ENCODE measurements at regions not wholly inside any gene's neighbourhood (a gene's known extent, or its start where the extent isn't known, plus 50 kb on each side); places are given as distances from the start of the nearest gene placed in this dataset.
"Not testable (repeated sequence)": the region's sequence is repeated elsewhere in the genome, so short reads cannot be mapped to it uniquely, and the experiment has no call there.

GRCh38 chr18:14963246-14963645, 215.3 kb downstream of the ANKRD30B start:
- no peak for DNase-seq (ENCODE audit: low spot score)

DNA sequence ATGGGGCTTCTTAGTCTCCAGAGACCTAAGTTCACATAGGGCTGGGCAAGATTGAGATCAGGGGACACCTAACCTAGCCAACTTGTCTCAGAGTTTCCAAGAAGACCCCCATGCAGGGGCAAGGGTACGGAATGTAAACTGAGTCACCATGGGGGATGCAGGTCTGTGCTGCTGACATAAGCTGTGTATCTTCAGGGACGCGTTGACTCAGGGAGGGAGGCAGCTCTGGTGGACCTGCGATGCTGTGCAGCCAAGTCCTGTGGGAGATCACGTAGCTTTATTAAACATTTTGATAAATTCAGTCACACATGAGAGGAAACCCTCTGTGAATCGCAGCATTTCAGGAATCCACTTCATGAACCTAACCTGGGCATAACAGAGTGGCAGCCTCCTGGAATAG, 216.0 kb downstream of the ANKRD30B start:
- DNase-seq (ENCODE audit: low spot score), result no peak

DNA sequence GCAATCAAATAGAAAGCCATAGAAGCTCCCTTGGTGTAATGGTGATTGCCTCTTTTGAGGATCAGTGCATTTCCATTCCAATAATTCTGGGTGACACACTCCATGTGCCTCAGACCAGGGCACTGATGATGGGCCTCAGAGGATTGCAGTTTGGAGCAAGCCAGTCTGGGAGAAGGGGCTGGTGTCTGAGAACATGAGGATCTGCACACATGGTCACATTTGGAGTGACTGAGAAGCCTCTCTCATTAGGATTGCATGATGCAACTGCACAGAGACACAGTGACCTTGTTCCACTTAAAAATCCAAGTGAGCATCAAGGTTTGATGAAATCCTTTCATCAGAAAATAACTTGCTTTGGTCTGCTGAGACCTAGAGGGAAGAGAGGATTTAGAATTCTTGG, 216.4 kb downstream of the ANKRD30B start:
- DNase-seq (ENCODE audit: low spot score), result no peak

DNA sequence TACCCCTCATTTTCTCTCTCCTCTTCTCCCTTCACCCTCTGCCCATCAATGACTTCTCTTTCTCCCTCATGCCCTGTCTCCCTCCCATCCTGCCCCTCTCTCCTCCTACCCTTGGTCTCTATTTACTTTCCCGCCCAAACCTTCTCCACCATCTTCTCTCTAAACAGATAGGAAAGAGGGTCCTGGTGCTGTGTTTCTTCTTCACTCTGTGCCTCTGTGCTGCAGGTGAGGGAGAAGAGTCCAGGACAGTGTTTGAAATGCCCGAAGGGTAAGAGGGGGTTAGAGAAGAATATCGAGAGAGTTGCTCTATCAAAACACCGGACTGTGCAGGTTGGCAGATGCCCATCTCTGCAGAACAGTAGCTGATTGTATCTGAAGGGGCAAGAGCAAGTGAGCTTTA, 217.0 kb downstream of the ANKRD30B start:
- not testable (repeated sequence) for DNase-seq (ENCODE audit: low spot score)

- DNase-seq (ENCODE audit: low spot score), result no peak
Observed at GRCh38 chr18:14965553-14965952, 217.6 kb downstream of the ANKRD30B start.

- not testable (repeated sequence) for DNase-seq (ENCODE audit: low spot score)
Observed at GRCh38 chr18:14967246-14967645, 219.3 kb downstream of the ANKRD30B start.

GRCh38 chr18:14969500-14969899, 221.5 kb downstream of the ANKRD30B start:
- DNase-seq (ENCODE audit: low spot score), result no peak

DNA sequence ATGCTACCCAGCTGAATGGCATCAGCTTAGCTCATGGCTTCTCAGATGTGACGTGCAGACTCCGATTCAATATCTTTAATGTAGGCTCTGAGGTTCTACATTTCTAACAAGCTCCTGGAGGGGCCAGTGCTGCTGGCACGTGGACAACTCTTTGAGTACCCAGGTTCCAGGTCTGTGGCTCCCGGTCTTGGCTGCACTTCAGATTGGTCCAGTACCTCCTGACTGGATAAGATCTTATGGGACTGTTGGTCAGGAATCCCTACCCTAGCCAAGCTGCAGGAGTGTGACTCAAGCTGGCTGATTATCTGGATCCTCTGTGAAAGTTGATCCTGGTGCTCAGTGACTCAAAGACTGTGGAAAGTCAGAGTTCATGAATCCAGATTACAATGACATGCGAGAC, 222.1 kb downstream of the ANKRD30B start:
- DNase-seq (ENCODE audit: low spot score), result no peak

DNA sequence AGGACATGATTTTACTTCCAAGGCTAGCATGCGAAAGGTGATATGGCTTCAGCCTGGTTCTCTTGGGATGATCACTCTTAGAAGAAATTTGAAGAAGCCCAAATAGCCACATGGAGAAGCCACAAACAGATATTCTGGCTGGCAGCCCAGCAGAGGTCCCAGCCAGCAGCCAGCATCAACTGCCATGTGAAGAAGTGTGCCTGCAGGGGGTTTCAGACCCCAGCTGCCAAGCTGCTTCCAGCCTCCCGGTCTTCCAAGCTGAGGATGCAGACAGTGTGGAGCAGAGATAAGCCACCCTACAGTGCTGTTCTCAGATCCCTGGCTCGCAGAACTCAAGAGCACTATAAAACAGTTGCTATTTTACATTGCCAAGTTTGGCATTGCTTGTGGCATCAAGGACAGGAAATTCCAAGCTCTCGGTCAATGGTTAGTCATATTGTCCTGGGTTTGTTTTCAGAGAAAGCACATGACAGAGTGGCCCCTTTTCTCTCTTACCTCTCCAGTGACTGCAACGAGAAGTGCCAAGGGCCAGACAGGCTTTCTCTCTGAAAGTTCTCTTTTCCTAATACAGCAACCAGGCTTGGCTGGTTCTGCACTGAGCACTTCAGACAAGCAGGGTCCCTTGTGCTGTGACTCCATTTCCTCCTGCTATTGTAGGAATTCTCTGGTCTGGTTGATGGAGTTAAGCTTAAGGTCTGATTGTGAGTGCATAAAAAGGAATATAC, 223.7 kb downstream of the ANKRD30B start:
- DNase-seq (ENCODE audit: low spot score), result peak; percentile 19

DNA sequence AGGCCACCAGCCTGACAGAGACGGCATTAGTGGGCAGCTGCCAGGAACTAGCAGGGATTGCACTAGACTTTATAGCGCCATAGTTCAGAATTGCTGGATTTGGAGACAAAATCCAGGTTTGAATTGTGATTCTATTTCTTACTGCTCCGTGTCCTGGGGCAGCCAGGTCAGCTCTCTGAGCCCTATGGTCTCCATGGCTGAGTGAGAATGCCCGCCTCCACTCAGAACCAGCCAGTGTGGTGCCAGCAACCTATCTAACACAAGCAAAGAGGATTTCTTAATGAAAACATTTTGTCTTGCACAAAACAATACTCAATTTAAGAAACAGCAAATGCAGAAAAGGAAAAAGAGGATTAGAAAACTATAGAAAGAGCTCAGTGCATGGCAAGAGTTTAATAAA, 225.4 kb downstream of the ANKRD30B start:
- not testable (repeated sequence) for DNase-seq (ENCODE audit: low spot score)

GRCh38 chr18:14974088-14974487, 226.1 kb downstream of the ANKRD30B start:
- DNase-seq (ENCODE audit: low spot score), result no peak

GRCh38 chr18:14974576-14974975, 226.6 kb downstream of the ANKRD30B start:
- DNase-seq (ENCODE audit: low spot score), result no peak

DNA sequence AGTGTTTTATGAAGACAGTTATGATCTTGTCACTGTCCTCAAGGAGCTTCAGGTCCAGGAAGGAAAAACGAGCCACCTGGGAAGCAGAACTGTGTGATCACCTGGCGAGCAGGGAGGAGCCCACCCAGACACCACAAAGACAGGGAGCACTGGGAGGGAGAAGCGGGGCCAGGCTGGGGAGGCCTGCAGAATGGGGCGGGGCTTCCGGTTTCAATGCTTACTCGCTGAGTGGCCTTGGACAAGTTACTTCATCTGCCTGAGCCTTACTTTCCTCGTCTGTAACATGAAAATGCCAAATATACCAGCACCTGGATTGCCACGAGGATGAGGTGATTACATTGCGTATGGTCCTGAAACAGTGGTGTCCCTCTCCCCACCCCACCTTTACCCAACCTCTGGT, 227.5 kb downstream of the ANKRD30B start:
- no peak for DNase-seq (ENCODE audit: low spot score)

GRCh38 chr18:14976736-14977430, 228.9 kb downstream of the ANKRD30B start:
- DNase-seq (ENCODE audit: low spot score), result no peak

DNA sequence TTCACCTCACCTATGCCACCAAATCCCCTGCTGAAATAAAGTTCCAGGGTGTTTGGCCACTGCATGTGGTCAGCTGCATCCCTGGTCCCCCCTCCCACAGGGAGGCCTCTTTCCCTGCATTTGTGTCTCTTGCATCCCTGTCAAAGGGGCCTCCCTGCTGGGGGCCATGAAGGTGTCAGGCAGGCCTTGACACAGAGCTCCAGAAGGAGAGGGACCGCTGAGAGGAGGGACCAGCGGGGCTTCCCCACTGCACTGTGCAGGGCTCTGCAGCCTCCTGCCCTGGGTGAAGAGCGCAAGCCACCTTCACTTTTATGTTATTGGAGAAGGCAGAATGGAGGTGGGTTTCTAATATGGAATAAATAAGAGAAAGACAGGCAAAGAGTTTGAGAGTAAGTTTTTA, 230.2 kb downstream of the ANKRD30B start:
- DNase-seq (ENCODE audit: low spot score), result no peak

DNA sequence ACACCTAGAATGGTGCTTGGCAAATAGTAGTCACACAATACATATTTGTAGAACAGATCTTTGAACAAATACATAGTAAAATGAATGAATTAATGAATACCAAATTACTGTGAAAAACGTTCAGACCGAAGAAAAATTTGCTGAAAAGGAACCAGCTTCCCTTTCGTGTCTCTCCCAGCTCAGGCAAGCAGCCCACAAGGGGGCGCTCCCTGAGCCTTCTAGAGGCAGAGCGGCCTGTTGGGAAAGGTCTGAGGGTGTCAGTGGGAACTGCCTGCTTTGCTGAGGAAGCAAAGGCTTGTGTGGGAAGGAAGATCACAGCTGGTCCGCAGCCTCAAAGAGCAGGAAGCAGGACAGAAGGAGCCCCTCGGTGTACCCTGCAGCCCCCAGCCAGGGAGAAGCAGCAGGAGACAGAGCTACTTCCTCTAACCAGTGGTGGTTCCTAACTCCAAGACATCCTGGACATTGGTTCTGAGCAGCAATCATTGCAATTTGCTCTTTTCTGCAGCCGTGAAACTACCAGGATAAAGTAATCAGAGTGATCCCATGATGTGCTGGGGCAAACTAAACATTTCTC, 231.1 kb downstream of the ANKRD30B start:
- no peak for DNase-seq (ENCODE audit: low spot score)

DNA sequence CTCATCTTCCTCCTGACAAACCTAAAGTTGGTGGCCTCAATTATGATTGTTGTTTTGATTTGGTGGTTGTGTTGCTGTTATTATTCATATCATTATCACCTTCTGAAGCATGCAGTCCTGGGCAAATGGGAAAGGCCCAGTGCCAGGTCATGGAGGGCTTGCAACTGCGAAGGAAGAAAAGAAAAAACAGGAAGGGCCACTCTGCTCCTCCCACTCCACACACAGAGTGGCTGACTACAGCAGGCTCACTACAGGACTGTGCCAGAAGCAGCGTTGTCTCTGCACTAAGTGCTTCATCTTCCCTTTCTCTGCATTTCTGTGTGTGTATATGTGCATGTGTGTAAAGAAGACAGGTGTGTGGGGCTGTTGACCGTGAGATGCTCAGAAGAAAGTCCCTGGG, 231.9 kb downstream of the ANKRD30B start:
- no peak for DNase-seq (ENCODE audit: low spot score)

GRCh38 chr18:14984531-14984930, 236.6 kb downstream of the ANKRD30B start:
- not testable (repeated sequence) for DNase-seq (ENCODE audit: low spot score)

DNA sequence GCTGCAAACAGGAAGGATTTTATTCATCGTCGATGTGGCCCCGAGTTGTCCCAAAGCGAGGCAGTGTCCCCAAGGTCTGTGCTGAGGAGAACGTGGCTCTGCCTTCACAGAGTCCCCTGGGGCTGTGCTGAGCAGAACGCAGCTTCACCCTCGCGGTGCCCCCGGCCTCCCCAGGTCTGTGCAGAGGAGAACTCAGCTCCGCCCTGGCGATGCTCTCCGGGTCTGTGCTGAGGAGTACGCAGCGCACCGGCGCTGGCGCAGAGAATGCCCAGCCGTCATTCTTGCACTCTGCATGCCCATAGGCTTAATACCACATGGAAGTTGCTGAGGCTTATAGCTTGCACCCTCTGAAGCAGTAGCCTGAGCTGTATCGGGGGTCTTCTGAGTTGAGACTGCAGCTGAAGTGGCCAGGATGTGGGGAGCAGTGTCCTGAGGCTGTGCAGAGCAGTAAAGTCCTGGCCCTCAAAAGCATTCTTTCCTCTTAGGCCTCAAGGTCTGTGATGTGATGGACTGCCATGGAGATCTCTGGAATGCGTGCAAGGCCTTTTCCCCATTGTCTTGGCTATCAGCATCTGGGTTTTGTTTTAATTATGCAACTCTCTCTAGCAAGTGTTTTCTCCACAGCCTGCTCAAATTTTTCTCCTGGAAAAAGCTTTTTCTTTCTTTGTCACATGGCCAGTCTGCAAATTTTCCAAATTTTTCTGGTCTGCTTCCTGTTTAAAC, 237.5 kb downstream of the ANKRD30B start:
- DNase-seq (ENCODE audit: low spot score), result not testable (repeated sequence)

DNA sequence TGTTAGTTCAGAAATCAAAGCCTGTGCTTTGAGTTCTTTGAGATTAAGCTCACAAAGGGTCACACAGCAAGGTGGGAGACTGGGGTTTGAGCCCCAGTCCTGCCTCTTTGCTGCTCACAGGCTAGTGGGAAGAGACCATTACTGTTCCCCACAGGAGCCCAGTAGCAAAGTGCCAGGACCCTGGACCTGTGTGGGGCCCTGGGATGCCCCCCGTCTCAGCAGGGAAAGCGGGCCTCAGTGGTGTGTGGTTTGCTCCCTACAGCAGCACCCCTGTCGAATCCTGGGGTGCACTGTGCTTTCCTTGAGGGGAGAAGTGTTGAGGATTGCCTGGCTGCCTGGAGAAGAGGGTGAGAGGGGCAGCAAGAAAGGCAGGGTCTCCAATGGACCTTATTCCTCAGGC, 239.4 kb downstream of the ANKRD30B start:
- not testable (repeated sequence) for DNase-seq (ENCODE audit: low spot score)

DNA sequence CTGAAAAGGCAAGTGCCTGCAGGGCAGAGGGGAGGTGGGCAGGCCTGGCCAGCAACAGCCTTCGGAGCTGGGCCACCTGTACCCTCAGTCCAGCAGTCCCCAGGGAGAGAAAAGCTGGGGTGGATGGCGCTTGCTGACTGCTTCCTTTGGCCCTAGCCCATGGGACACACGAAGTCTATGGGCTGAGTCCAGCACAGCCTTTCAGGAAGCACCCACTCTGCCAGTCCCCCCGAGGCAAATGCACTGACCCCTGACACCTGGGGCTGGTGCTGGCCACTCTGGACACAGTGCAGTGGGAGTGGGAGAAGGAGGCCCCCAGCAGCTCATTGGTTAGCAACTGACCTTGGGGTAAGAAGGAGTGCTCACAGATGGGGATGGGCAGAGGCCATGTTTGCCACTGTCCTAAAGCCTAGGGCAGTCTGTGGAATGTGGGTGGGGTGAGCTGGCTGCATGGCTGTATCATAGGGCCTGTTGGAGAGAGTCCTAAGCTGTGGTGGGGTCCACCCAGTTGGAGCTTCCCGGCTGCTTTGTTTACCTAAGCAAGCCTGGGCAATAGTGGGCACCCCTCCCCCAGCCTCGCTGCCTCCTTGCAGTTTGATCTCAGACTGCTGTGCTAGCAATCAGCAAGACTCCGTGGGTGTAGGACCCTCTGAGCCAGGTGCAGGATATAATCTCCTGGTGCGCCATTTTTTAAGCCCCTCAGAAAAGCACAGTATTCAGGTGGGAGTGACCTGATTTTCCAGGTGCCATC, 240.2 kb downstream of the ANKRD30B start:
- DNase-seq (ENCODE audit: low spot score), result not testable (repeated sequence)

GRCh38 chr18:14989569-14989968, 241.6 kb downstream of the ANKRD30B start:
- not testable (repeated sequence) for DNase-seq (ENCODE audit: low spot score)
